ENCODE measurements at regions not wholly inside any gene's neighbourhood (a gene's known extent, or its start where the extent isn't known, plus 50 kb on each side); places are given as distances from the start of the nearest gene placed in this dataset.

- no peak overlapping the region for H3K27ac ChIP-seq (ENCODE audit: extremely low read depth, low read depth, low read length)
- no peak overlapping the region for H3K4me3 ChIP-seq (ENCODE audit: low read depth, low read length)
- H3K9me3 ChIP-seq (ENCODE audit: control insufficient read depth, insufficient read depth, low read depth, low read length) = no peaks in the 10 kb centered on the region
- TF ChIP-seq ZBTB7A (tag by site-specific recombination; IDR thresholded peaks at IDR 0.05; ENCODE audit: low read depth) (no peak), ZNF121 (tag by site-specific recombination; IDR thresholded peaks at IDR 0.05) (no peak)
- ChIA-PET POLR2A (no interaction called here), CTCF (interaction anchor here (1.0 kb wide), 1 partner anchor 17 kb away, joined by 3 read pairs; no protein-coding TSS in a partner anchor)
- no peaks in the 10 kb centered on the region for H3K4me1 ChIP-seq (ENCODE audit: control insufficient read depth, insufficient read depth, low read length)
- no peaks in the 10 kb centered on the region for H3K36me3 ChIP-seq (ENCODE audit: control insufficient read depth in 2 of 2, insufficient read depth in 1 of 2, low read length in 2 of 2)
Observed at GRCh38 chr10:117946525-117947070, 100.1 kb downstream of the RAB11FIP2 start.

GRCh38 chr10:117948493-117948892 lies 98.2 kb downstream of the RAB11FIP2 start:
- CTCF ChIA-PET = interaction anchor here (0.6 kb wide), 2 partner anchors 204 to 350 kb away, joined by 3 to 4 read pairs; no protein-coding TSS in a partner anchor
- TF ChIP-seq OSR2 (tag by site-specific recombination; IDR thresholded peaks at IDR 0.05) (no peak), GLIS2 (tag by site-specific recombination; IDR thresholded peaks at IDR 0.05) (no peak), ZNF24 (tag by site-specific recombination; IDR thresholded peaks at IDR 0.05) (no peak), PRDM6 (tag by site-specific recombination; IDR thresholded peaks at IDR 0.05) (no peak), ZNF266 (tag by site-specific recombination; IDR thresholded peaks at IDR 0.05; ENCODE audit: low read depth) (no peak), ZNF169 (tag by site-specific recombination; IDR thresholded peaks at IDR 0.05) (no peak), ZNF416 (tag by site-specific recombination; IDR thresholded peaks at IDR 0.05) (no peak), ZNF248 (tag by site-specific recombination; IDR thresholded peaks at IDR 0.05) (no peak), ZNF747 (tag by site-specific recombination; IDR thresholded peaks at IDR 0.05) (no peak), ZNF600 (tag by site-specific recombination; IDR thresholded peaks at IDR 0.05) (no peak), ZSCAN30 (tag by site-specific recombination; IDR thresholded peaks at IDR 0.05) (no peak), ZNF324 (tag by site-specific recombination; IDR thresholded peaks at IDR 0.05) (no peak), SP7 (tag by site-specific recombination; IDR thresholded peaks at IDR 0.05) (no peak), ZNF280C (tag by site-specific recombination; IDR thresholded peaks at IDR 0.05) (no peak), ZNF777 (tag by site-specific recombination; IDR thresholded peaks at IDR 0.05; ENCODE audit: borderline replicate concordance) (no peak), ZNF23 (tag by site-specific recombination; IDR thresholded peaks at IDR 0.05; ENCODE audit: borderline replicate concordance) (no peak), SP2 (tag by site-specific recombination; IDR thresholded peaks at IDR 0.05) (no peak), ZNF654 (tag by site-specific recombination; IDR thresholded peaks at IDR 0.05; ENCODE audit: low read depth) (no peak), ZNF138 (tag by site-specific recombination; IDR thresholded peaks at IDR 0.05; ENCODE audit: borderline replicate concordance) (no peak), ZNF521 (tag by site-specific recombination; IDR thresholded peaks at IDR 0.05) (no peak)
- Histone ChIP-seq H3K36me3 (ENCODE audit: control insufficient read depth in 2 of 2, insufficient read depth in 1 of 2, low read length in 2 of 2) (no peaks in the 10 kb centered on the region), H3K4me3 (ENCODE audit: low read depth, low read length) (no peak overlapping the region), H3K9me3 (ENCODE audit: control insufficient read depth, insufficient read depth, low read depth, low read length) (no peaks in the 10 kb centered on the region), H3K27ac (ENCODE audit: extremely low read depth, low read depth, low read length) (no peak overlapping the region), H3K4me1 (ENCODE audit: control insufficient read depth, insufficient read depth, low read length) (no peaks in the 10 kb centered on the region)
- POLR2A ChIA-PET = no interaction called here
